GM12878 (cell line): ENCODE measurements at regions not wholly inside any gene's neighbourhood (a gene's known extent, or its start where the extent isn't known, plus 50 kb on each side); places are given as distances from the start of the nearest gene placed in this dataset.

Experiments used
- ATAC-seq: fragments of 200-7000 bp; cut with Tn5 transposase; 3 replicates; pipeline ENCODE4 v1.9.1; 2020; ENCODE audit warnings: mild to moderate bottlenecking, moderate library complexity
- BruUV-seq: library from RNA; stranded (reverse); fragments of 400-500 nt; replicated peaks from 2 replicates; lab custom pipeline; 2021; lab: Mats Ljungman, UMichigan
- CTCF ChIA-PET: fragments of 300-600 bp; sonication (Branson Sonifier 250); formaldehyde crosslinking; extraction: SDS; loops from one replicate; lab custom pipeline; 2021; ENCODE audit warnings: inconsistent platforms; lab: Yijun Ruan, JAX
- POLR2A ChIA-PET: fragments of 350-600 bp; formaldehyde crosslinking; extraction: SDS; loops from one replicate; lab custom pipeline; 2021; ENCODE audit warnings: inconsistent platforms; lab: Charles Lee
- RAD21 ChIA-PET: fragments of 300-600 bp; sonication (Branson Sonifier 250); formaldehyde crosslinking; loops from one replicate; lab custom pipeline; 2023; ENCODE audit warnings: antibody characterized with exemption; ENCODE audit not compliant: unreplicated experiment; lab: Charles Lee
- SMC1A ChIA-PET: fragments of 300-600 bp; sonication (Branson Sonifier 250); formaldehyde crosslinking; loops from one replicate; lab custom pipeline; 2023; ENCODE audit not compliant: unreplicated experiment, uncharacterized antibody; lab: Charles Lee
- DNase-seq: peaks from one replicate; pipeline ENCODE4 v3.0.0-alpha.2; 2011; ENCODE audit warnings: low read depth, low spot score
- FAIRE-seq: peaks from 3 replicates; lab custom pipeline; 2011; peaks lifted over from hg19 to GRCh38; lab: Jason Lieb, UNC
- H2AFZ ChIP-seq: 2 replicates; pipeline ENCODE4 v1.6.0; 2011; ENCODE audit warnings: low read depth, low read length, control low read depth; ENCODE audit not compliant: control insufficient read depth
- H3K27ac ChIP-seq: 2 replicates; pipeline ENCODE4 v1.5.1; 2011; ENCODE audit warnings: control low read depth; ENCODE audit not compliant: control insufficient read depth, insufficient read depth
- H3K27me3 ChIP-seq, 2 experiments: replicated peaks in 1 of 2; 2 replicates each; pipeline versions ENCODE4 v1.6.0 to v1.6.1; 2011; ENCODE audit warnings: low read length in 1 of 2; ENCODE audit not compliant: control insufficient read depth in 2 of 2, insufficient read depth in 2 of 2
- H3K36me3 ChIP-seq, 2 experiments: 2 replicates each; pipeline ENCODE4 v1.5.1; 2011; ENCODE audit warnings: low read length in 1 of 2; ENCODE audit not compliant: control insufficient read depth in 2 of 2, insufficient read depth in 2 of 2
- H3K4me1 ChIP-seq: 2 replicates; pipeline ENCODE4 v1.6.1; 2011; ENCODE audit warnings: mild to moderate bottlenecking, low read length, moderate library complexity, mixed read lengths; ENCODE audit not compliant: control insufficient read depth, insufficient read depth
- H3K4me2 ChIP-seq: 2 replicates; pipeline ENCODE4 v1.6.0; 2011; ENCODE audit warnings: control low read depth; ENCODE audit not compliant: control insufficient read depth, insufficient read depth
- H3K4me3 ChIP-seq: fragments of 200-600 bp; sonication (generic); 2 replicates; pipeline ENCODE4 v1.5.1; 2016
- H3K79me2 ChIP-seq: 2 replicates; pipeline ENCODE4 v1.6.0; 2011; ENCODE audit warnings: low read length; ENCODE audit not compliant: control insufficient read depth, insufficient read depth
- H3K9ac ChIP-seq: 2 replicates; pipeline ENCODE4 v1.8.0; 2011; ENCODE audit warnings: low read length, control low read depth, mixed read lengths; ENCODE audit not compliant: control insufficient read depth, insufficient read depth
- H3K9me3 ChIP-seq: replicated peaks from 3 replicates; pipeline ENCODE4 v1.5.1; 2011; ENCODE audit warnings: mild to moderate bottlenecking, low read length; ENCODE audit not compliant: control insufficient read depth, insufficient read depth
- H4K20me1 ChIP-seq: 2 replicates; pipeline ENCODE4 v1.6.0; 2011; ENCODE audit not compliant: control insufficient read depth, insufficient read depth
- CBX3 ChIP-seq: fragments of 200-600 bp; sonication (generic); IDR thresholded peaks from 2 replicates; pipeline ENCODE4 v1.6.1; 2016; ENCODE audit warnings: low read depth, borderline replicate concordance
- E2F8 ChIP-seq: fragments of 450-650 bp; IDR thresholded peaks from 2 replicates; pipeline ENCODE4 v1.6.1; 2018; ENCODE audit warnings: mild to moderate bottlenecking, low read depth, moderate library complexity; ENCODE audit not compliant: partially characterized antibody
- HSF1 ChIP-seq: fragments of 150-350 bp; IDR thresholded peaks from 2 replicates; pipeline ENCODE4 v1.6.1; 2014; ENCODE audit warnings: mild to moderate bottlenecking, low read depth, low read length
- MTA2 ChIP-seq: fragments of 450-650 bp; IDR thresholded peaks from 2 replicates; pipeline ENCODE4 v1.6.1; 2016; ENCODE audit warnings: low read depth, mild to moderate bottlenecking, moderate library complexity
- NFIC ChIP-seq: IDR thresholded peaks from 2 replicates; pipeline ENCODE4 v1.6.1; 2012; ENCODE audit warnings: low read depth, mild to moderate bottlenecking, inconsistent platforms, low read length, moderate library complexity
- SIN3A ChIP-seq: IDR thresholded peaks from 2 replicates; pipeline ENCODE4 v1.6.1; 2012; ENCODE audit warnings: low read depth, low read length, improper control_type of control experiment
- SMARCA5 ChIP-seq: fragments of 450-650 bp; IDR thresholded peaks from 2 replicates; pipeline ENCODE4 v1.6.1; 2017; ENCODE audit warnings: mild to moderate bottlenecking
- SPI1 ChIP-seq: IDR thresholded peaks from 2 replicates; pipeline ENCODE4 v1.6.1; 2011; ENCODE audit warnings: low read depth, mild to moderate bottlenecking, low read length, moderate library complexity, borderline replicate concordance; ENCODE audit not compliant: insufficient read depth
- SRF ChIP-seq, 2 experiments: IDR thresholded peaks; 2 replicates each; pipeline ENCODE4 v1.6.1; 2011; ENCODE audit warnings: low read depth in 2 of 2, low read length in 2 of 2, mild to moderate bottlenecking in 1 of 2, moderate library complexity in 1 of 2
- USF1 ChIP-seq: IDR thresholded peaks from 2 replicates; pipeline ENCODE4 v1.6.1; 2011; ENCODE audit warnings: borderline replicate concordance, low read depth, mild to moderate bottlenecking, moderate library complexity, mixed read lengths, low read length; ENCODE audit not compliant: insufficient read depth; ENCODE audit errors: extremely low read length
- USF2 ChIP-seq: IDR thresholded peaks from 2 replicates; pipeline ENCODE4 v1.6.1; 2011; ENCODE audit warnings: low read depth, low read length, improper control_type of control experiment, borderline replicate concordance
- ZBTB4 ChIP-seq: fragments of 450-650 bp; formaldehyde crosslinking; IDR thresholded peaks from 2 replicates; pipeline ENCODE4 v1.4.0; 2022; ENCODE audit warnings: mild to moderate bottlenecking, moderate library complexity
- in situ Hi-C: fragments of 300-500 bp; cut with MboI; formaldehyde crosslinking; loops from 9 replicates; pipeline ENCODE4 v1.14.3; 2018; ENCODE audit warnings: mixed read lengths
- intact Hi-C: fragments of 100-400 bp; cut with micrococcal nuclease; formaldehyde crosslinking; loops from one replicate; pipeline ENCODE4 v1.14.2; 2022; ENCODE audit not compliant: unreplicated experiment

GRCh38 chr2:226078666-226079065, 679.2 kb downstream of the NYAP2 start:
- RAD21 ChIA-PET: no interaction called here
- intact Hi-C loops: no loop called here
- DNase-seq: no peak
- TF ChIP-seq ZBTB4 (CRISPR knock-in tag) (no peak), SMARCA5 (no peak), SIN3A (no peak), SPI1 (no peak), MTA2 (no peak), NFIC (no peak), HSF1 (no peak), CBX3 (no peak), SRF (IDR thresholded peaks at IDR 0.05; ENCODE audit: low read depth in 2 of 2, low read length in 2 of 2) (no peak), E2F8 (no peak), USF1 (no peak), USF2 (no peak)

More at GRCh38 chr2:226078666-226079065, 679.2 kb downstream of the NYAP2 start:
- ChIA-PET POLR2A (no interaction called here), CTCF (no interaction called here), SMC1A (no interaction called here)
- Histone ChIP-seq H3K4me2 (no peak overlapping the region), H3K27ac (no peak overlapping the region), H3K9me3 (no peaks in the 10 kb centered on the region), H3K36me3 (no peaks in the 10 kb centered on the region), H3K79me2 (no peaks in the 10 kb centered on the region), H4K20me1 (no peaks in the 10 kb centered on the region), H3K4me1 (no peaks in the 10 kb centered on the region), H3K27me3 (no peaks in the 10 kb centered on the region), H3K4me3 (no peak overlapping the region), H3K9ac (no peak overlapping the region), H2AFZ (no peak overlapping the region)
- no peak for ATAC-seq
- no TSS peak for BruUV-seq
- no peak for FAIRE-seq
- in situ Hi-C loops: no loop called here
